DOHH2 (cell line): ENCODE measurements at regions not wholly inside any gene's neighbourhood (a gene's known extent, or its start where the extent isn't known, plus 50 kb on each side); places are given as distances from the start of the nearest gene placed in this dataset.
A peak's percentile ranks its signal among the peaks of the same experiment; 100 is the strongest.

Experiments used
- H3F3A ChIP-seq: fragments of 200-600 bp; sonication (generic), shearing (Covaris generic); 2 replicates; pipeline ENCODE4 v1.6.0; 2016; ENCODE audit warnings: antibody characterized with exemption, mild to moderate bottlenecking; ENCODE audit not compliant: control insufficient read depth, insufficient read depth
- H3K27ac ChIP-seq: fragments of 200-600 bp; sonication (generic); 2 replicates; pipeline ENCODE4 v1.5.1; 2014; ENCODE audit warnings: low read depth, mild to moderate bottlenecking, low read length, moderate library complexity
- H3K27me3 ChIP-seq: fragments of 200-600 bp; sonication (generic); 2 replicates; pipeline ENCODE4 v1.6.1; 2014; ENCODE audit warnings: mild to moderate bottlenecking, low read length, mixed read lengths; ENCODE audit not compliant: control insufficient read depth
- H3K36me3 ChIP-seq: fragments of 200-600 bp; sonication (generic); 2 replicates; pipeline ENCODE4 v1.6.1; 2014; ENCODE audit warnings: mild to moderate bottlenecking, low read length, moderate library complexity, mixed read lengths; ENCODE audit not compliant: control insufficient read depth
- H3K4me1 ChIP-seq: fragments of 200-600 bp; sonication (generic); 2 replicates; pipeline ENCODE4 v1.6.1; 2014; ENCODE audit warnings: mild to moderate bottlenecking, low read length, mixed read lengths; ENCODE audit not compliant: control insufficient read depth
- H3K4me2 ChIP-seq: fragments of 200-600 bp; sonication (generic); 2 replicates; pipeline ENCODE4 v1.6.0; 2014; ENCODE audit warnings: mild to moderate bottlenecking, low read length, moderate library complexity
- H3K4me3 ChIP-seq: fragments of 200-600 bp; sonication (generic); 2 replicates; pipeline ENCODE4 v1.5.1; 2014; ENCODE audit warnings: mild to moderate bottlenecking, low read length, mixed read lengths
- H3K79me2 ChIP-seq: fragments of 200-600 bp; sonication (generic); 2 replicates; pipeline ENCODE4 v1.6.1; 2014; ENCODE audit warnings: mild to moderate bottlenecking, low read length, mixed read lengths; ENCODE audit not compliant: control insufficient read depth
- H3K9me2 ChIP-seq: fragments of 200-600 bp; sonication (generic); replicated peaks from 2 replicates; pipeline ENCODE4 v1.6.1; 2014; ENCODE audit warnings: mild to moderate bottlenecking, low read length, mixed read lengths; ENCODE audit not compliant: control insufficient read depth
- H3K9me3 ChIP-seq: fragments of 200-600 bp; sonication (generic); 2 replicates; pipeline ENCODE4 v1.6.1; 2014; ENCODE audit warnings: antibody characterized with exemption, low read length, mixed read lengths; ENCODE audit not compliant: control insufficient read depth, insufficient read depth
- H4K20me1 ChIP-seq: fragments of 200-600 bp; sonication (generic); 2 replicates; pipeline ENCODE4 v1.6.0; 2014; ENCODE audit warnings: low read depth, mild to moderate bottlenecking, antibody characterized with exemption, low read length, moderate library complexity; ENCODE audit not compliant: control insufficient read depth, insufficient read depth
- EZH2phosphoT487 ChIP-seq: fragments of 200-600 bp; sonication (generic); IDR thresholded peaks from 2 replicates; pipeline ENCODE4 v1.6.1; 2017; ENCODE audit warnings: borderline replicate concordance, mild to moderate bottlenecking, antibody characterized with exemption, low read length, moderate library complexity, mixed read lengths
- TF ChIP-seq, protein P1 (sequence below): fragments of 200-600 bp; sonication (generic); IDR thresholded peaks from one replicate; pipeline ENCODE4 v1.5.1; 2014; ENCODE audit warnings: antibody characterized with exemption, mild to moderate bottlenecking, low read depth, low read length; ENCODE audit not compliant: poor library complexity, severe bottlenecking

DNA sequence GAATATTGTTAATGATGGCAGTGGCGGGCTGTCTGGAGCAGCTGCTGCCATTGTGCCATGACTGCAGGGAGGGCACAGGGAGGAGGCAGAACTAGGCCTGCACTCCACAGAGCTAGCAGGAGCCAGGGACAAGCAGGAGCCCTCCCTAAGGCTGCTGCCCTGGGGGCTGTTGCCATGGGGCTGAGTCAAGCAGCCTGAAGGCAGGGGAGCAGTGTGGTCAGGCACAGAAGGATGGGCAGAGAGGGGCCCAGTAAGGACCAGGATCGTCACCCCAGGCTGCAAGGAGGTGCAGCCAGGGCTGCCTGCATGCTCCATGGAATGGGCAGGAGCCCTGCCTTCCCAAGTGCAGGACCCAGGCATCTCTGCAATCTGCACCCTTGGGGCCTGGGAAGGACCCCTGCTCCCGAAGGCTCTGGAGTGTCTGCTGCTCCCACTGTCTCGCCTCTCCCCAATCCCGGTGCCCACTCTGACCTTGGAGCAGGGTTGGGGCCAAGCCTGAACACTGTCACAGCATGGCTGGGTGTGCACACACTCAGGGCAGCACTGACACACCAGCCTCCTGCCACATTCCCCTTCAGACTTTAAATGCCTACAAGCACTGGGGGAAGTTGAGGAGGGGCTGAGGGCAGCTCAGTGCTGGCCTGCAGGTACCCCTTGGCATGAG, 98.3 kb upstream of the GALNTL6 start:
- Histone ChIP-seq H3F3A (no peaks in the 10 kb centered on the region), H3K79me2 (no peaks in the 10 kb centered on the region), H3K9me2 (no peaks in the 10 kb centered on the region), H4K20me1 (no peaks in the 10 kb centered on the region), H3K27me3 (no peaks in the 10 kb centered on the region), H3K4me2 (no peak overlapping the region), H3K36me3 (no peaks in the 10 kb centered on the region), H3K9me3 (peaks cover 14% of the 10 kb centered on the region; the same call in 1 of the 2 replicates), H3K4me3 (no peak overlapping the region), H3K4me1 (no peaks in the 10 kb centered on the region), H3K27ac (no peak overlapping the region)
- TF ChIP-seq, protein P1, sequence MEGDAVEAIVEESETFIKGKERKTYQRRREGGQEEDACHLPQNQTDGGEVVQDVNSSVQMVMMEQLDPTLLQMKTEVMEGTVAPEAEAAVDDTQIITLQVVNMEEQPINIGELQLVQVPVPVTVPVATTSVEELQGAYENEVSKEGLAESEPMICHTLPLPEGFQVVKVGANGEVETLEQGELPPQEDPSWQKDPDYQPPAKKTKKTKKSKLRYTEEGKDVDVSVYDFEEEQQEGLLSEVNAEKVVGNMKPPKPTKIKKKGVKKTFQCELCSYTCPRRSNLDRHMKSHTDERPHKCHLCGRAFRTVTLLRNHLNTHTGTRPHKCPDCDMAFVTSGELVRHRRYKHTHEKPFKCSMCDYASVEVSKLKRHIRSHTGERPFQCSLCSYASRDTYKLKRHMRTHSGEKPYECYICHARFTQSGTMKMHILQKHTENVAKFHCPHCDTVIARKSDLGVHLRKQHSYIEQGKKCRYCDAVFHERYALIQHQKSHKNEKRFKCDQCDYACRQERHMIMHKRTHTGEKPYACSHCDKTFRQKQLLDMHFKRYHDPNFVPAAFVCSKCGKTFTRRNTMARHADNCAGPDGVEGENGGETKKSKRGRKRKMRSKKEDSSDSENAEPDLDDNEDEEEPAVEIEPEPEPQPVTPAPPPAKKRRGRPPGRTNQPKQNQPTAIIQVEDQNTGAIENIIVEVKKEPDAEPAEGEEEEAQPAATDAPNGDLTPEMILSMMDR, result no peak
- TF ChIP-seq EZH2phosphoT487, result no peak

DNA sequence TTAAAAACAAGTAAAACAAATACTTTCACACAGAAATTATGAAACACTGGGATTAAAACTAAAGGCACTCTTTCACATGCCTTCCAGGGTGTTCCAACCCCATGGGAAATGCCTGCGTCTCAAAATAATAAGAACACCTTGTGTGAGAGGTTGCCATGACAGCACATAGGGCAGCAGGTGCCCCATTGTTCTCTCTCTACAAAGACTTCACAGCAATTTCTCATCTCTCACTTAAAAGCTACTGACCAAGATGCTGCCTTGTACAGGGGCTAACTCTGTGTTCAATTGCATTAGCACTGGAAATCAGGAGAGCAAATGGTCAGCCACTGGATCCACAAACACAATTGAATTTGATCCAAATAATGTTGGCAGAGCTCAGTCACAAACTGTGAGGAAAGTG, 102.5 kb upstream of the GALNTL6 start:
- H3F3A ChIP-seq, result no peaks in the 10 kb centered on the region
- TF ChIP-seq, protein P1, result no peak
- no peak overlapping the region for H3K4me2 ChIP-seq
- no peaks in the 10 kb centered on the region for H3K79me2 ChIP-seq
- H3K9me2 ChIP-seq, result no peaks in the 10 kb centered on the region
- H3K4me1 ChIP-seq, result no peaks in the 10 kb centered on the region
- H3K27ac ChIP-seq, result no peak overlapping the region
- no peaks in the 10 kb centered on the region for H3K27me3 ChIP-seq
- no peak overlapping the region for H3K4me3 ChIP-seq
- no peaks in the 10 kb centered on the region for H4K20me1 ChIP-seq
- H3K36me3 ChIP-seq, result no peaks in the 10 kb centered on the region
- peaks cover 8% of the 10 kb centered on the region; the same call in 1 of the 2 replicates for H3K9me3 ChIP-seq

GRCh38 chr4:171676555-171677215, 136.5 kb upstream of the GALNTL6 start:
- TF ChIP-seq, protein P1, result no peak
- no peak for TF ChIP-seq EZH2phosphoT487
- Histone ChIP-seq H4K20me1 (no peaks in the 10 kb centered on the region), H3K4me1 (peaks cover 25% of the 10 kb centered on the region), H3K4me3 (peak overlapping the region; percentile 56), H3K27me3 (no peaks in the 10 kb centered on the region), H3K9me2 (no peaks in the 10 kb centered on the region), H3K36me3 (no peaks in the 10 kb centered on the region), H3F3A (no peaks in the 10 kb centered on the region), H3K79me2 (no peaks in the 10 kb centered on the region), H3K4me2 (peak overlapping the region; percentile 69), H3K9me3 (no peaks in the 10 kb centered on the region; the same call in 1 of the 2 replicates), H3K27ac (peak overlapping the region; percentile 54)
